Fibroblast of pulmonary artery (primary cell): ENCODE measurements at regions not wholly inside any gene's neighbourhood (a gene's known extent, or its start where the extent isn't known, plus 50 kb on each side); places are given as distances from the start of the nearest gene placed in this dataset.
A peak's percentile ranks its signal among the peaks of the same experiment; 100 is the strongest.

Experiments
- DNase-seq: peaks from one replicate; pipeline ENCODE4 v3.0.0-alpha.2; 2010; ENCODE audit warnings: low read depth
- H3K4me3 ChIP-seq: replicated peaks from 2 replicates; pipeline ENCODE4 v1.5.1; 2011; ENCODE audit warnings: low read depth, mild to moderate bottlenecking, control low read depth, low read length, moderate library complexity
- TF ChIP-seq, protein P1 (sequence below): IDR thresholded peaks from 2 replicates; pipeline ENCODE4 v1.5.1; 2011; ENCODE audit warnings: mild to moderate bottlenecking, control low read depth, low read length, inconsistent platforms; ENCODE audit errors: missing control alignments

GRCh38 chr2:60223859-60224258 is 329.6 kb downstream of the BCL11A start:
- TF ChIP-seq, protein P1, sequence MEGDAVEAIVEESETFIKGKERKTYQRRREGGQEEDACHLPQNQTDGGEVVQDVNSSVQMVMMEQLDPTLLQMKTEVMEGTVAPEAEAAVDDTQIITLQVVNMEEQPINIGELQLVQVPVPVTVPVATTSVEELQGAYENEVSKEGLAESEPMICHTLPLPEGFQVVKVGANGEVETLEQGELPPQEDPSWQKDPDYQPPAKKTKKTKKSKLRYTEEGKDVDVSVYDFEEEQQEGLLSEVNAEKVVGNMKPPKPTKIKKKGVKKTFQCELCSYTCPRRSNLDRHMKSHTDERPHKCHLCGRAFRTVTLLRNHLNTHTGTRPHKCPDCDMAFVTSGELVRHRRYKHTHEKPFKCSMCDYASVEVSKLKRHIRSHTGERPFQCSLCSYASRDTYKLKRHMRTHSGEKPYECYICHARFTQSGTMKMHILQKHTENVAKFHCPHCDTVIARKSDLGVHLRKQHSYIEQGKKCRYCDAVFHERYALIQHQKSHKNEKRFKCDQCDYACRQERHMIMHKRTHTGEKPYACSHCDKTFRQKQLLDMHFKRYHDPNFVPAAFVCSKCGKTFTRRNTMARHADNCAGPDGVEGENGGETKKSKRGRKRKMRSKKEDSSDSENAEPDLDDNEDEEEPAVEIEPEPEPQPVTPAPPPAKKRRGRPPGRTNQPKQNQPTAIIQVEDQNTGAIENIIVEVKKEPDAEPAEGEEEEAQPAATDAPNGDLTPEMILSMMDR: no peak
- DNase-seq: no peak

GRCh38 chr2:60221098-60221497 is 332.4 kb downstream of the BCL11A start:
- DNase-seq: no peak
- no peak overlapping the region for H3K4me3 ChIP-seq
- TF ChIP-seq, protein P1: no peak

More at GRCh38 chr2:60223859-60224258, 329.6 kb downstream of the BCL11A start:
- H3K4me3 ChIP-seq: no peak overlapping the region

GRCh38 chr2:60219536-60219935 is 333.9 kb downstream of the BCL11A start:
- TF ChIP-seq, protein P1: no peak
- no peak overlapping the region for H3K4me3 ChIP-seq
- DNase-seq: no peak

DNA sequence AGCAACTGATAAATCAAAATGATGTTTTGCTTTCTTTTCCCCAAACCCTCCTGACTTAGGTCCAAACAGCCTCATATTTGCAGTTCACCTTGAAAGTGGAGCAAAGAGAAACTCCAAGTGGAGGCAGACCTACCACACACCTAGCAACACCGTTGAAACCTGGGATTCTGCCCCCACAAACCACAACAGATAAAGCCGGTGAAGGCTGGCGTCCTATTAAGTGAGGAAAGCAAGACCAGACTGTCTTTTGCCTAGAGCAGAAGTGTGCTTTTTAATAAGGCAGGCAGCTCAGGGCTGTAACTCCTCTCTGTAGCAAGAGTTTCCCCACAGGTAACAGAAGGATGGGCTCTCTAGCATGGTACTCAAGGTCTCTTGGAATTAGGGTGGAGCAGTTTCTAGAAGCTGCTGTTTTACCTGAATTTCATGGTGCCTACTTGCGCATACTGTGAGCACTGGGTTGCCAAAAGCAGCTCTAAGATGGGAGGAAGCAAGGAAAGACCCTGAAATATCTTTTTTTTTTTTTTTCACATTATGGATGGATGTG is 336.9 kb downstream of the BCL11A start:
- no peak for DNase-seq
- TF ChIP-seq, protein P1: no peak
- no peak overlapping the region for H3K4me3 ChIP-seq

DNA sequence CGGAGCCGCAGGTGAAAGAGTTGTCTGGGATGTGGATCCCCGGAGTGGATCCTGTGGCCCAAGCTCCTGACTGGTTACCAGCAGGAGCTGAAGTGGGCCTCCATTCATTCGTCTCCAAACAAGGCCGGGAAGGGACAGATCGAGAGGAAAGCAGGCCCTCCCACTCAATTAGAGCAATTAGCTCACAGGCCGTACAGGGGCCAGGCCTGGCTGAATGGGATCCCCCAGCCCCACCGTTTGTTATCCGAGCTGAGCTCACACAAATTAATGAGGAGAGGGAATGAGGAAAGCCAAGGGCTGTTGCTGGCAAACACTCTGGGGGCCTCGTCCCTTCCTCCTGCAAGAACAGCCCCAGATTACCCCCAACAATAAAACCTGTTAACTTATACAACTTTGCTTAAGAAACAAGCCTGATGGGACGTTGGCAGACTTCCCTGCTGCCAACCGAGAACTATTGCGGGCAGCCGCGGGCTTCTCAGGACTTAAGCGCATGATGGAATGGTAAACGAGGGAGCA is 338.0 kb downstream of the BCL11A start:
- DNase-seq: no peak
- H3K4me3 ChIP-seq: no peak overlapping the region
- TF ChIP-seq, protein P1: no peak

DNA sequence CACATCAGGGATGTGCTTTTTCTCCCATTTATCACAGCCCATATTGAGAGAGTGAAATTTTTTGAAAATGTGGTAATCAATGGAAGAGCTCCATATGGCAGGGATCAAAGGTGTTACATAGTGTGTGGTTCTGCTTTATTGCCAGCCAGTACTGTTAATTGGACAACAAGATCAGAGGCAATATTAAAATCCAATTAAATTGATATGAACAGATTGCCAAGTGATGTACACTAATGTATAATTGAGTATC is 338.9 kb downstream of the BCL11A start:
- TF ChIP-seq, protein P1: no peak
- H3K4me3 ChIP-seq: no peak overlapping the region
- DNase-seq: no peak

GRCh38 chr2:60213865-60214625 is 339.4 kb downstream of the BCL11A start:
- TF ChIP-seq, protein P1: no peak
- H3K4me3 ChIP-seq: no peak overlapping the region
- DNase-seq: peak; percentile 33
